CD14-positive monocyte (primary cell): ENCODE measurements at regions not wholly inside any gene's neighbourhood (a gene's known extent, or its start where the extent isn't known, plus 50 kb on each side); places are given as distances from the start of the nearest gene placed in this dataset.

ENCODE experiments used
- DNase-seq, 3 donors: peaks; one replicate each; pipeline ENCODE4 v3.0.0-alpha.2; 2011 to 2022
- H2AFZ ChIP-seq: 2 replicates; pipeline ENCODE4 v1.6.0; 2012; ENCODE audit warnings: mild to moderate bottlenecking, low read depth, low read length, inconsistent platforms; ENCODE audit not compliant: insufficient read depth, poor library complexity, severe bottlenecking
- H3K27ac ChIP-seq, 2 donors: 1 replicate in 1 of 2; 2 replicates in 1 of 2; pipeline ENCODE4 v1.5.1; 2012 to 2013; ENCODE audit warnings: low read length in 2 of 2, control low read depth in 1 of 2, inconsistent platforms in 1 of 2, low read depth in 1 of 2, mild to moderate bottlenecking in 1 of 2
- H3K27me3 ChIP-seq, 2 donors: one replicate each; pipeline versions ENCODE4 v1.6.0 to v1.6.1; 2011 to 2013; ENCODE audit warnings: low read length in 2 of 2; ENCODE audit not compliant: control insufficient read depth in 2 of 2, insufficient read depth in 2 of 2
- H3K36me3 ChIP-seq, 2 donors: replicated peaks in 1 of 2; 1 replicate in 1 of 2; 2 replicates in 1 of 2; pipeline versions ENCODE4 v1.5.1 to v1.6.1; 2012 to 2013; ENCODE audit warnings: low read length in 2 of 2, control low read depth in 1 of 2, inconsistent platforms in 1 of 2, mild to moderate bottlenecking in 1 of 2; ENCODE audit not compliant: insufficient read depth in 2 of 2, control insufficient read depth in 1 of 2
- H3K4me1 ChIP-seq, 2 donors: 1 replicate in 1 of 2; 2 replicates in 1 of 2; pipeline versions ENCODE4 v1.5.1 to v1.6.1; 2012 to 2013; ENCODE audit warnings: low read length in 2 of 2, control low read depth in 1 of 2, inconsistent platforms in 1 of 2, mild to moderate bottlenecking in 1 of 2, moderate library complexity in 1 of 2; ENCODE audit not compliant: insufficient read depth in 2 of 2, control insufficient read depth in 1 of 2
- H3K4me2 ChIP-seq: replicated peaks from 2 replicates; pipeline ENCODE3; 2012; ENCODE audit warnings: low read length, moderate library complexity, mild to moderate bottlenecking; ENCODE audit not compliant: poor library complexity, severe bottlenecking; ENCODE audit errors: extremely low read depth
- H3K4me3 ChIP-seq, 3 experiments: fragments of 200-600 bp in 1 of 3; sonication (generic) in 1 of 3; replicated peaks in 1 of 3; 1 replicate in 2 of 3; 2 replicates in 1 of 3; pipeline ENCODE4 v1.5.1; 2011 to 2013; ENCODE audit warnings: low read length in 3 of 3, mild to moderate bottlenecking in 3 of 3, control low read depth in 2 of 3, low read depth in 2 of 3, inconsistent platforms in 1 of 3, moderate library complexity in 1 of 3
- H3K79me2 ChIP-seq: 2 replicates; pipeline ENCODE4 v1.6.0; 2012; ENCODE audit warnings: mild to moderate bottlenecking, control low read depth, inconsistent platforms, low read length, moderate library complexity; ENCODE audit not compliant: insufficient read depth
- H3K9ac ChIP-seq: 2 replicates; pipeline ENCODE4 v1.6.0; 2017; ENCODE audit warnings: low read length, mild to moderate bottlenecking; ENCODE audit not compliant: insufficient read depth, poor library complexity, severe bottlenecking
- H3K9me3 ChIP-seq, 2 donors: replicated peaks in 1 of 2; 1 replicate in 1 of 2; 2 replicates in 1 of 2; pipeline versions ENCODE4 v1.5.1 to v1.6.1; 2012 to 2013; ENCODE audit warnings: low read length in 2 of 2, control low read depth in 1 of 2; ENCODE audit not compliant: control insufficient read depth in 1 of 2, insufficient read depth in 1 of 2
- H4K20me1 ChIP-seq: 2 replicates; pipeline ENCODE4 v1.6.0; 2012; ENCODE audit warnings: mild to moderate bottlenecking, low read length, control low read depth, moderate library complexity; ENCODE audit not compliant: insufficient read depth
- H3K27ac Mint-ChIP-seq, 7 donors: one replicate each; pipeline ENCODE4 v1.8.0; 2020; ENCODE audit warnings: mild to moderate bottlenecking in 7 of 7, mixed read lengths in 7 of 7, moderate library complexity in 6 of 7, inconsistent platforms in 2 of 7
- H3K27me3 Mint-ChIP-seq, 3 donors: one replicate each; pipeline ENCODE4 v1.8.0; 2021 to 2022; ENCODE audit warnings: low read depth in 3 of 3, mild to moderate bottlenecking in 3 of 3, mixed read lengths in 3 of 3, moderate library complexity in 3 of 3, inconsistent platforms in 1 of 3
- H3K36me3 Mint-ChIP-seq, 2 donors: one replicate each; pipeline ENCODE4 v1.8.0; 2020; ENCODE audit warnings: mixed read lengths in 2 of 2, inconsistent platforms in 1 of 2, mild to moderate bottlenecking in 1 of 2
- H3K4me1 Mint-ChIP-seq: one replicate; pipeline ENCODE4 v1.8.0; 2020; ENCODE audit warnings: mild to moderate bottlenecking, mixed read lengths
- H3K4me3 Mint-ChIP-seq, 2 donors: one replicate each; pipeline ENCODE4 v1.8.0; 2020; ENCODE audit warnings: mild to moderate bottlenecking in 2 of 2, mixed read lengths in 2 of 2, moderate library complexity in 1 of 2
- H3K9me3 Mint-ChIP-seq, 7 donors: one replicate each; pipeline ENCODE4 v1.8.0; 2020 to 2022; ENCODE audit warnings: mixed read lengths in 7 of 7, mild to moderate bottlenecking in 6 of 7, moderate library complexity in 6 of 7, inconsistent platforms in 2 of 7
- WGBS: methylation state at CpG from one replicate; pipeline ENCODE4 v1.1.5; 2013; ENCODE audit warnings: missing lambda C conversion rate; ENCODE audit not compliant: insufficient coverage; 5-methylcytosine and 5-hydroxymethylcytosine counted together
- intact Hi-C, 2 donors: fragments of 100-400 bp; cut with micrococcal nuclease; formaldehyde crosslinking; loops; one replicate each; pipeline versions ENCODE4 v1.15.0 to v1.15.1; 2023
- TF ChIP-seq, protein P1 (sequence below): fragments of 200-600 bp; IDR thresholded peaks from one replicate; pipeline ENCODE4 v1.8.0; 2022; ENCODE audit warnings: antibody characterized with exemption, mild to moderate bottlenecking

DNA sequence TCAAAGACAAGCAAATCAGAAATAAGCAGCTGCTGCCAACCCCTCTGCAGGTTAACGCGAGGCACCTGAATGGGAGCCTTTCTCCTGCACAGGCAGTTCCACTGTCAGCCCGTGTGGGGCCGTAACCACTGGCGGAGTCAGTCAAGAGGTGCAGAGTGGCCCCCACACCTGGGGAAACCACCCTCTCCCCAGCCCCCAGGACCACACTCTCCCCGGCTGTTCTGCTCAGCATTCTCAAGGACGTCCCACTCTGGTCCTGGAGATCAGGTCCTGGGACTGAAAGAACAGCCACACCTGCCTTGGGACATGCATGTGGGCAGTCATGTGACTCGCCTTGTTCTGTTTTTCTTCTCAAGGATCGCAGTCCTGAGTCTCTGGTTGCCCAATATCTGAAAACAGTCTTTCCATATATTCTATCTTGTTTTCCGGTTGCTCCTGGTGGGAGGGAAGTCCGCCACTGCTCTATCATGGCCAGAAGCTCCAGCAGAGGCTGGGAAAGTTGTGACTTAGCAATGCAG, 252.5 kb downstream of the PTPRU start:
- no peak overlapping the region for H3K4me3 ChIP-seq
- no peaks in the 10 kb centered on the region for H3K36me3 ChIP-seq
- no peak overlapping the region for H3K4me2 ChIP-seq
- TF ChIP-seq, protein P1, sequence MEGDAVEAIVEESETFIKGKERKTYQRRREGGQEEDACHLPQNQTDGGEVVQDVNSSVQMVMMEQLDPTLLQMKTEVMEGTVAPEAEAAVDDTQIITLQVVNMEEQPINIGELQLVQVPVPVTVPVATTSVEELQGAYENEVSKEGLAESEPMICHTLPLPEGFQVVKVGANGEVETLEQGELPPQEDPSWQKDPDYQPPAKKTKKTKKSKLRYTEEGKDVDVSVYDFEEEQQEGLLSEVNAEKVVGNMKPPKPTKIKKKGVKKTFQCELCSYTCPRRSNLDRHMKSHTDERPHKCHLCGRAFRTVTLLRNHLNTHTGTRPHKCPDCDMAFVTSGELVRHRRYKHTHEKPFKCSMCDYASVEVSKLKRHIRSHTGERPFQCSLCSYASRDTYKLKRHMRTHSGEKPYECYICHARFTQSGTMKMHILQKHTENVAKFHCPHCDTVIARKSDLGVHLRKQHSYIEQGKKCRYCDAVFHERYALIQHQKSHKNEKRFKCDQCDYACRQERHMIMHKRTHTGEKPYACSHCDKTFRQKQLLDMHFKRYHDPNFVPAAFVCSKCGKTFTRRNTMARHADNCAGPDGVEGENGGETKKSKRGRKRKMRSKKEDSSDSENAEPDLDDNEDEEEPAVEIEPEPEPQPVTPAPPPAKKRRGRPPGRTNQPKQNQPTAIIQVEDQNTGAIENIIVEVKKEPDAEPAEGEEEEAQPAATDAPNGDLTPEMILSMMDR: no peak
- no peaks in the 10 kb centered on the region for H3K4me1 ChIP-seq
- Mint-ChIP-seq H3K27ac (no peak overlapping the region), H3K4me1 (no peaks in the 10 kb centered on the region), H3K4me3 (no peak overlapping the region), H3K36me3 (no peaks in the 10 kb centered on the region), H3K27me3 (peaks cover 0 to 9% (median 5%) of the 10 kb centered on the region in 3 donors), H3K9me3 (peaks cover 0 to 2% (median 0%) of the 10 kb centered on the region in 7 donors)
- H2AFZ ChIP-seq: no peak overlapping the region
- no peak for DNase-seq
- H3K79me2 ChIP-seq: no peaks in the 10 kb centered on the region
- no peaks in the 10 kb centered on the region for H3K9me3 ChIP-seq
- 91% methylated on average over 9 of the region's 11 CpGs for WGBS
- H4K20me1 ChIP-seq: no peaks in the 10 kb centered on the region
- no peak overlapping the region for H3K27ac ChIP-seq
- H3K27me3 ChIP-seq: no peaks in the 10 kb centered on the region
- intact Hi-C loops: no loop called here
- H3K9ac ChIP-seq: no peak overlapping the region

DNA sequence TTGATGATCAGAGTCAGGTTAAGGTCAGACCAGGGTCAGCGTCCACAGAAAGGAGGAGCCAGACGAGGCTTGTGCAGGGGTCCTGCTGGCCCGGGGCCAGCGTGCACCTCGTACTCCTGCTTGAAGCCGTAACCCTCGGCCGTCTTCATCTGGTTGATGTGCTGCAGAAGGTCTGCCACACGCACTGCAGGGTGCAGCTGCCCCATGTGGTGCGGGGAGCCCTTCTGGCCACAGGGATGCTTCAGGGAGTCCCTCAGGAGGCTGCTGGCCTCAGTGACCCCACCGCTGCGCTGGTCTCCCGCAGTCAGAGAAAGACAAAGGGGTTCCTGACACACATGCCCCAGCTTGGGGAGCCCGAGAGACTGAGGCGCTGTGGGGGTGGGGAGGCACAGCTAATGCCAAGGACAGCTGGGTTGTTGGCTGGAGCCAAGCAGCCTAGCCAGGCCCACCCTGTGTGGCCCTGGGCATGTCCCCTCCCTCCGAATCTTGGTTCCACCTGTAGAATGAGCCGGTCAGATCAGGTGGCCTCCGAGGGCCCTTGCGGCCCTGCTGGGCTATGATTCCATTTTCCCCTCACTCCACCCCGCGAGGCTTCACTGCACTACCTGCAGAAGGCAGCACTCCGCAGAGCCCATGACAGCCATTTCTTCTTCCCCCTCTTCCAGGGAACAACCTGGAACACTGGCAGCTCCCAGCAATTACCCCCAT, 251.9 kb downstream of the PTPRU start:
- Mint-ChIP-seq H3K27ac (no peak overlapping the region), H3K4me1 (no peaks in the 10 kb centered on the region), H3K27me3 (peaks cover 2 to 10% (median 5%) of the 10 kb centered on the region in 3 donors), H3K9me3 (peaks cover 0 to 2% (median 0%) of the 10 kb centered on the region in 7 donors), H3K4me3 (no peak overlapping the region), H3K36me3 (no peaks in the 10 kb centered on the region)
- no peak overlapping the region for H3K4me3 ChIP-seq
- WGBS: 93% methylated on average over 20 of the region's 22 CpGs
- no peaks in the 10 kb centered on the region for H4K20me1 ChIP-seq
- no peak for DNase-seq
- no peak overlapping the region for H3K4me2 ChIP-seq
- TF ChIP-seq, protein P1: no peak
- H2AFZ ChIP-seq: no peak overlapping the region
- no peaks in the 10 kb centered on the region for H3K4me1 ChIP-seq
- H3K79me2 ChIP-seq: no peaks in the 10 kb centered on the region
- no peak overlapping the region for H3K27ac ChIP-seq
- H3K9me3 ChIP-seq: no peaks in the 10 kb centered on the region
- H3K9ac ChIP-seq: no peak overlapping the region
- no peaks in the 10 kb centered on the region for H3K36me3 ChIP-seq
- intact Hi-C loops: no loop called here
- no peaks in the 10 kb centered on the region for H3K27me3 ChIP-seq
